ENCODE measurements at regions not wholly inside any gene's neighbourhood (a gene's known extent, or its start where the extent isn't known, plus 50 kb on each side); places are given as distances from the start of the nearest gene placed in this dataset.

- no peak for DNase-seq (ENCODE audit: low spot score)
Observed at GRCh38 chr13:82822935-82823334, 1059.3 kb downstream of the SLITRK1 start.

DNA sequence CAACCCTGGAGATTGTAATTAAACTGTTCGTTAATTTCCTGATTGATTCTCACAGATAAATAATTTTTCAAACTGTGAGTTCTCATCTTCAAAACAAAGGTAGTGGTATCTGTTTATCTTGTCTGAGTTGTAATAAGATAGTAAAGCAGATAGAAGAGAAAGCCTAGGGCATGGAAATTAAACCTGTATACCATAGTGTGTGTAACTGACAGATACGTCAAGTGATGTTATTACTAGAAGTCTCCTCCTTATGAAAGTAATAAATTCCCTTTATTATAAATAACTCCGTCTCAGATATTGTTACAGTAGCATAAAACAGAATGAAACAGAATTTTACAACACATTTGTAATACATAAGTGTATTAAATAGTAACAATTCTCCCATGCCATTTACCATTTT lies 1065.1 kb downstream of the SLITRK1 start:
- DNase-seq (ENCODE audit: low spot score): no peak

DNA sequence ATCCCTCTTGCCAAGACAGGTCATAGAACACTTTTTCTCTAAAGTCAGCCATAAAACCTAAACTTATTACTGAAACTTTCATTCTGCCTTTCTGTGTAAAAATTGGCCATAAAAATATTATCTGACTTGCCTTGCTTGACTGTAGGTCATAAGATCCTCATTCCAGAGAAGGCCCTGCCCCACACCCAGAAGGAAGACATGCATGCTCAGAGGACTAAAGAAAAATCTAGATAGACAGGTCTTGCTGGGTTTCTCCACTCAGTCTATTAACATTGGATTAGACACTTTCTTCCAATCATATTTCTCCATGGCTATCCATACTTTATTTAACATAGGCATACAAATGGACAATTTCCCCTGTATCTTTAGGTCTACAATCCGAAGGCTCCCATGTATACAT lies 1066.5 kb downstream of the SLITRK1 start:
- no peak for DNase-seq (ENCODE audit: low spot score)

- no peak for DNase-seq (ENCODE audit: low spot score)
Observed at GRCh38 chr13:82803341-82803740, 1078.9 kb downstream of the SLITRK1 start.

DNA sequence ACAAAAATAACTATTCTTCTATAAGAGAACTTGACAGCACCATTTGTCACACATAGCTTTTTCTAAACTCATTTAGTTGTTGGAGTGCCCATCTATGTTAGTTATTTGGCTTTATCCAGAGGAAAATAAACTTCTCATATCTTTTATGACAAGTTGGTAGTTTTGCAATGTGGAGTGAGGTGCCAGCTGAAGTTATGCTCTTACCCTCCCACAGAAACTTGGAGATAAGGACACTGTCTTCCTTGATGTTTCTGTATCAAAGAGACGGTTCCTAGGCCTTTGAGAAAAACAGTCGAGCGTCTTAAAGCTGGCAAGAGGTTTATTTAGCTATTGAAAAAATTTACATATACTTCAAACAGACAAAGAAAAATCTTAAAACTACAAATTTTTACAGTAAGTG lies 1079.7 kb downstream of the SLITRK1 start:
- no peak for DNase-seq (ENCODE audit: low spot score)

- no peak for DNase-seq (ENCODE audit: low spot score)
Observed at GRCh38 chr13:82800391-82800790, 1081.9 kb downstream of the SLITRK1 start.

GRCh38 chr13:82797876-82798275 lies 1084.4 kb downstream of the SLITRK1 start:
- no peak for DNase-seq (ENCODE audit: low spot score)

DNA sequence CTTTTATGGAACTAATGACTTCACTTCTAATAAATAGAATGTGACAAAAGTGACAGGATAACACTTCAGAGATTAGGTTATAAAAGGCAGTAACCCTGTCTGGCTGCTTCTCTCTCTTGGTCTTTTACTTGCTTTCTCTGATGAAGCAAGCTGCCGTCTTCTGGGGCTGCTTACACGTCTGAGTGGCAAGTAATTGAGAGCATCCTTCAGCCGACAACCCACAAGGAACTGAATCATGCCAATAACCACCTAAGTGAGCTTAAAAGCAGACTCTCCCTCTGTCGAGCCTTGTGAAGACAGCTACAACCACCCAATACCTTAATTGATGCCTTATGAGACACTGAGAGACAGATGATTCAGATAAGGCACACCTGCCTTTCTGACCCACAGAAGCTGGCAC lies 1091.2 kb downstream of the SLITRK1 start:
- DNase-seq (ENCODE audit: low spot score): no peak

GRCh38 chr13:82772816-82773215 lies 1109.5 kb downstream of the SLITRK1 start:
- no peak for DNase-seq (ENCODE audit: low spot score)

- DNase-seq (ENCODE audit: low spot score): no peak
Observed at GRCh38 chr13:82766732-82767321, 1115.4 kb downstream of the SLITRK1 start.

- DNase-seq (ENCODE audit: low spot score): peak; percentile 61
Observed at GRCh38 chr13:82758044-82758443, 1124.2 kb downstream of the SLITRK1 start.

DNA sequence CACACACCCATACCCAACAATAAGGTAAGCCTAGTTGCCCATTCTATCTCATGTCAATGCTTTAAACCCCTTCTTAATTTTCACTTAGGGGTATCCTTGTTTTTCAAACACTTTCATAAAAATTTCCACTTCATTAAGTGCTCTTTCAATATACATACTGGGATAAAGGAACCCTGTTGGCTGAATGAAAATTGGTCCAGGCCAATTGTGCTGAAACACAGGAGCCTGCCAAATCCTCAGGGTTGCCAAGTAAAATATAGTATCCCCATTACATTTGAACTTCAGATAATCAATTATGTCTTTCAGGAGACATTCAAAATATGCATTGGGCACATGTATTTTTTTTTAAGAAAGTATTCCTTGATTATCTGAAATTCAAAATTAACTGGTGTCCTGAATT lies 1131.1 kb downstream of the SLITRK1 start:
- DNase-seq (ENCODE audit: low spot score): no peak

DNA sequence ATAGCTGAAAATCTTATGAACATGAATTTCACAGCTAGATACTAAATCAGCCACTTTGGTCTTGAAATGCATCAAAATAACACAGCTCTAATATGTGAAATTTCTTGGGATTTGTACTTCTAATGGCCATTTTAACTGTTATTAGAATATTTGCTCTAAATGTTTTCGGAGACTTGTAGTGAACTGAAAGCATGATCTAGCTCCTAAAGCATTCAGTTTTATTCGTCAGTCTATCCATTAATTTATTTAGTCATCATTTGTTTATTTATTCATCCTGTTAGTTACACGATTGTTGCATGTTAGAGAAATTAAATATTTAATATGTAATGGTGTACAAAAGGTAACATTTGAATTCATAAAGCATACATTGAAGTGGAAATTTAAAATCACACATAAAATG lies 1132.7 kb downstream of the SLITRK1 start:
- DNase-seq (ENCODE audit: low spot score): no peak

DNA sequence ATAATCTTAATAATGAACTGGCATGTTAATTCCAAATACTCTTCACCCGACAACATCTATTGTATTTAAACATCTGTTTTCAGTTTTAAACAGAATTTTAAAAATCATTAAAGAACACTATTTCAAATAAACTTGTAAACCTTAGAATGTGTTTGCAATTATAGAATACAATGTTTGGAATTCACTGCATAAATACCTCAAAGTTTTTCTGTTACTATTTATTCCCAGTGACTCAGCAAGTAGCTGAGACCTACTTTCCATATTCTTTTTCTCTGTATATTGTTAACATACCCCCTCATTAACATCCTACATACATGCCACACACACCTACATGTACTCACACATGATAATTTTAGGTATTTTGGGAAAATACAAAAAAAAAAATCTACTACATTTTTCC lies 1134.3 kb downstream of the SLITRK1 start:
- DNase-seq (ENCODE audit: low spot score): peak; percentile 8

DNA sequence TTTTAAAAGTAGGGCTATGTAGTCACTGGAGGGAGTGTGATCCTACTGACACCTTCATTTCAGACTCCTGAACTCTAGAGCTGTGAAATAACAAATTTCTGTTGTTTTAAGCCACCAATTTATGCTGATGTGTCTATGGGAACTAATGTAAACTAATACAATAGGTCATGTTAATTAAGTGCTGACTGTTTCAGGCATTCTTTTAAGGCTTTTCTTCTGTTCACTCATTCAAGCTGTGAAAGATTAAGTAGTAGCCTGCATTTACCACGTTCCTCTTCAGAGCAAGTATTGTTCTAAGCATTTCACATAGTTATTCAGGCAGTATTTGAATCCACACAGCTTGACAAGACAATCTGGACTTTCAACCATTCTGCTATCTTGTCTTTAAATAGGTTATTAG lies 1135.0 kb downstream of the SLITRK1 start:
- DNase-seq (ENCODE audit: low spot score): no peak

DNA sequence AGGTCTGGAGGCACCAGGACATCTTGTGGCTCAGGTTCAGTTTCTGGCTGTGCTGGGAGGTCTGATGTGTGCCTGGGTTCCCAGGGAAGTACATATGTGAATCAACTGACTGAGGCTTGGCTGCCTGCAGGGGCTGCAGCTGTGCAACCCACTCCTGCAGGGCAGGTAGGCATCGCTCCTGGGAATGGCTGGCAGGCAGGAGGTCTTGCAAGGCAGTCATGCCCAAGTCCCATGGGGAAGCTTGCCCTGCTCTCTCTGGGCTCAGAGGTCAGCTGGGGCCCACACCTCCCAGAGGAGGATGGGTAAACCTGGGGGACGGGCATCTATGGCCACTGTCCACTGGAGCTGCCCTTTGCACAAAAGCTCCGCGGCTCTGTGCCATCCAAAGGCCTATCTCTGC lies 1141.8 kb downstream of the SLITRK1 start:
- no peak for DNase-seq (ENCODE audit: low spot score)

- no peak for DNase-seq (ENCODE audit: low spot score)
Observed at GRCh38 chr13:82739881-82740280, 1142.4 kb downstream of the SLITRK1 start.

GRCh38 chr13:82729401-82729800 lies 1152.9 kb downstream of the SLITRK1 start:
- DNase-seq (ENCODE audit: low spot score): no peak

DNA sequence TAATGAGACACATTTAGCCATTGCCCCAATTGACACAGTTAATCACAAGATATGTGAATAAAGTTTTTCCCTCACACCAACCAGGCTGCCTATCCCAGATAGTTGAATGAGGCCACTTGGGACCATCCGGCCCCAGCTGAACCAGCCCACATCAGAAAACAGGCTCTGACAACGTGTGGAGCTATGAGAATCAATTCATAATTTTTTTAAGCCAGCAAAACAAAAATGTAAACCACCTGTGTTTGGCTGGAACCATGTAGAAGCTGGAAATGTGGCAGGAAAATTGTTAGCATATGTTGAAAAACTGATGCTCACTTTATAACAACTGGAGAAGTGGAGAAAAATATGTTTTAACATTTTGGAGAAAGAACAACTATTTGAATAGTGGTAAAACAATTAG lies 1161.3 kb downstream of the SLITRK1 start:
- DNase-seq (ENCODE audit: low spot score): no peak

DNA sequence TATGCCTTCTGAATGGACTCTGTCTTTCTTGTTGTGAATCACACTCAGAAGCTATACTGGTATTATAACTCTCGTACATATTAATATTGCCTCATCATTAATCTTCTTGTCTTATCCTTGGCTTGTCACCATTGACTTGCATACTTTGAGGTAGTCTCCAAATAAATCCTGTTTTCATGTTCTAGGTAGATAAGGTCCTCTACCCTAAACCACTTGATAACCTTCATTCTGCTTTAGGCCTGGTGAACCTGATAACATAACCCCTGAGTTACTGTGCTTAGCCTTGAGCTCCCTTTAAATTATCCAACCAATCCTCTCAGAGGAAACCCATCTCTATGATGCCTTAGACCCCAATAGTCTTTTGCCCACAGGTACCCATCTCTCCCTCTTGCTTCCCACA lies 1162.3 kb downstream of the SLITRK1 start:
- no peak for DNase-seq (ENCODE audit: low spot score)

DNA sequence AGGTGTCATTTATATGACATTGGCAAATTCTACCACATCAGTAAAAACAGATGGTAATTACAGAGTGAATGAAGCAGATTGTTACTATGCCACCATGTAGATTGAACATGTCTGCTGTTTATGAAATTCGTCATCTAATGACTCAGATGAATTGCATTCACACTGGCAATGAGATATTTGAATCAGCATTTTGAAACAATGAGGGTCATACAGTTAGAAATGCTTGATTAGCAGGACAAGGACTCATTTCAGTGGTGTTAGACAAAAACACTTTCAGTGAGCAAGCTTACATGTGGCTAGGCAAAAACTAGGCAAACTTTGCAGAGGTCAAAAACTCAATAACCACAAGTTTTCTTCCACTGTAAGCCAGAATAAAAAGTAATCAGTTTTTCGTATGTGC lies 1165.0 kb downstream of the SLITRK1 start:
- peak; percentile 11 for DNase-seq (ENCODE audit: low spot score)

DNA sequence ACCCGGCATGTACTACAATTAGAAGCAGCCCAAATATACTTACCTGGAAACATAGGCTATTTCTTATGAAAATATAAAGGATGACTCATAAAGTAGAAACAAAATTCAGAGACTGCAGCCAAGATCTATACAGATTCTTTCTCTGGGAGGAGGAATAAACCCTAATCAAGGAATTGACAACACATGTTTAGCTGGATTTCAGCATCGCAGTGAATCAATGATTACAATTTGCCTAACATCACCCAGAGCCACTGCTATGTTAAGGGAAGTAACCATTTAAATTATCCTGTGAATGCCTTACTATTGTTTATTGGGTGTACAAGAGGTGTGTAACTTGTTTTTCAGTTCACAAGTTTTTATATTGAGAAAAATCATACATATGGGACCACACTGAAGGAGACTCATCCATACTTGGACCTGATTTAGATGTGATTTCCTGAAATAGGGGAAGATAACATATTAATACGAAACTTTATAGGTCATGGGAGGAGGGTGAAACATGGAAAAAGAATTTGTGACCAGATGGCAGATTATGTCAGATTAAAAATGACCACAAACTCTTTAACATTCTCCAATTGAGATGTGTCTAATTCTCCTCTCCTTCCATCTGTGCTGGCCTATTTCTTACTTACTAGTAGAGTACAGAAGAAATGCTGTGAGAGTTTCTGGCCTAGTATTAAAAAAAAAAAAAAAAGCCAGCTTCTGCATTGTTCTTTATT lies 1168.4 kb downstream of the SLITRK1 start:
- DNase-seq (ENCODE audit: low spot score): no peak

GRCh38 chr13:82702513-82702912 lies 1179.8 kb downstream of the SLITRK1 start:
- DNase-seq (ENCODE audit: low spot score): no peak

GRCh38 chr13:82701020-82701419 lies 1181.3 kb downstream of the SLITRK1 start:
- DNase-seq (ENCODE audit: low spot score): no peak

Measured in H4 (cell line).